DLD1 (cell line): ENCODE measurements at regions not wholly inside any gene's neighbourhood (a gene's known extent, or its start where the extent isn't known, plus 50 kb on each side); places are given as distances from the start of the nearest gene placed in this dataset.
"Not testable (repeated sequence)": the region's sequence is repeated elsewhere in the genome, so short reads cannot be mapped to it uniquely, and the experiment has no call there.

Source experiments
- in situ Hi-C: cut with HindIII; loops from 2 replicates; pipeline ENCODE4 v1.10.0; 2017; ENCODE audit warnings: low sequenced_read_pairs

- in situ Hi-C loops = no loop called here
These were observed 265.8 kb upstream of the TRPC7 start for GRCh38 chr5:136631186-136631585.

DNA sequence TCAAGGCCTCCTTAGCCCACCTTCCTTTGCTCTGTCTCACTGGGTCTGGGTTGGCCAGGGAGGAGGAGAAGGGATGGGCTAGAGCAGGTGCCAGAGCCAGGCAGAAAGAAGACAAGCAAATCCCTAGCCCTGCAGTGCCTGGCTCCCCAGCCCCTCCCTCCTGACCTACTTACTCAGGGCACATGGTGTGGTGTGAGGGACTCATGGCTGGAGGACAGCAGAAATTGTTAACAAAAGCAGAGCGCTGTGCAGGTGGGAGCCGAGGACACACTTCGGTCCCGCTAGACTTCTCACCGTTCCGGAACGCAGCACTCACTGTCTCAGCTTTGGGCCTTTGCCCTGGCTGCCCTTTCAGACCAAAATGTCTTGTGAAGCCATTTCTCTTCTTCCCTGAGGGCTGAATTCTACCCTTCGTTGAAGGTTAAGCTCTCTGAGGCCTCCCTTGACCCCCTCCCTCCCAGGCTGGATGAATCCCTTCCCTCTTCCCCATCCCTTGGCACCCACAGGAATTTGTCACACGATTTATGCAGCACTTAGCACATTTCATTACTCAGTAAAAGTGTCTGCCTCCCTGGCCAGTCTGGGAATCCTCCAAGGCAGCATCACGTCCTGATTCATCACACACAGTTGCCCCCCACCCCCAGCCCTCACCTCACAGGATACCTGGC lies 263.9 kb upstream of the TRPC7 start:
- in situ Hi-C loops = no loop called here

- in situ Hi-C loops = no loop called here
These were observed 261.2 kb upstream of the TRPC7 start for GRCh38 chr5:136626531-136626930.

DNA sequence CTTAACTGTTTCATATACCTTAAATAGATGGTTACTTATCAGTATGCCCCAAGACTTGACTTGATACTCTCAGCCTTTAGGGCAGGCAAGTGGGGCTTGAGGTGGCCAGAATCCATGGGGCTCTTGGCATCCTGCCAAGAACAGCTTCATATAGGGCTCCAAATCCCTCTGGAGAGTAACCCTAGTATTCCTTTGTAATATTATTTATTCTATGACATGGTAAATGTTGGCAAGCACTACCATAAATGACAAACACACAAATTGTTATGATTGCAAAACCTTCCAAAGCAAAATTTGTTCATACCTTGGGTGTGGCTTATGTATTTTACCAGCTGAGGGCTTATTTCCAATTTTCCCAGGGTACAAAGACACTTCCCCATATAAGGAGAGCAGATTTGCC lies 257.4 kb upstream of the TRPC7 start:
- in situ Hi-C loops = no loop called here

DNA sequence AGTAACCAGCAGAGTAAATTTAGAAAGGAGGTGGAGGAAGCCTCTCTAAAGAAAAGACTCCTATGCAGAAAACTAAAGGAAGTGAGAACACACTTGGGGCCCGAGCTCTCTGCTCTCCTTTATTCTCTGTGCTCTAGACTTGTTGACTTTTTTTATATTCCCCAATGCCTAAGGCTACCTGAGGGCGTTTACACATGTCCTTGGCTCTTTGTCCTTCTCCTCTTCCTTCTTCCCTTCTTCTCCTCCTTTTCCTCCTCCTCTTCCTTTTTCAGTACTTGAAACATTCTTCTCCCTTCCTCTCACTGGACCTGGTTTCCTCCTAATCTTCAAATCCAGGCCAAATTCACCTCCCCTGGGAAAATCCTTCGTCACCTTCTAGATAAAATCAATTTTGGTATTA lies 256.4 kb upstream of the TRPC7 start:
- in situ Hi-C loops = no loop called here

DNA sequence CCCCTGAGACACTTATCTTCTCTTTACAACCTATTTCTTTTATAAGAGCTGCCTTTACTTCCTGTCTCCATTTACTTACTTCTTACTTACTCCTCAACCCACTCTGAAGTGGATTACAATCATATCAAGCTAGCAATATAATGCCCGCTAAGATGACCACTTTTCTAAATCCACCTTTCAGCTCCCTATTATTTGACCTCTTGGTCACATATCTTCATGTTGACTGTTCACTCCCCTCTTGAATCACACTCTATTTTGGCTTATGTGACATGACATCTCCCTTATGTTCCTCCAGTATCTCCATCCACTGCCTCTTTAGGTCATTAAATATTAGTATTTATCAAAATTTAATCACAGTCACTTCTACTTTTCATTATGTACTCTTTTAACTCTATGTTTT lies 255.3 kb upstream of the TRPC7 start:
- in situ Hi-C loops = no loop called here

GRCh38 chr5:136620016-136620419 lies 254.7 kb upstream of the TRPC7 start:
- in situ Hi-C loops = no loop called here

GRCh38 chr5:136619556-136619955 lies 254.2 kb upstream of the TRPC7 start:
- in situ Hi-C loops = no loop called here

DNA sequence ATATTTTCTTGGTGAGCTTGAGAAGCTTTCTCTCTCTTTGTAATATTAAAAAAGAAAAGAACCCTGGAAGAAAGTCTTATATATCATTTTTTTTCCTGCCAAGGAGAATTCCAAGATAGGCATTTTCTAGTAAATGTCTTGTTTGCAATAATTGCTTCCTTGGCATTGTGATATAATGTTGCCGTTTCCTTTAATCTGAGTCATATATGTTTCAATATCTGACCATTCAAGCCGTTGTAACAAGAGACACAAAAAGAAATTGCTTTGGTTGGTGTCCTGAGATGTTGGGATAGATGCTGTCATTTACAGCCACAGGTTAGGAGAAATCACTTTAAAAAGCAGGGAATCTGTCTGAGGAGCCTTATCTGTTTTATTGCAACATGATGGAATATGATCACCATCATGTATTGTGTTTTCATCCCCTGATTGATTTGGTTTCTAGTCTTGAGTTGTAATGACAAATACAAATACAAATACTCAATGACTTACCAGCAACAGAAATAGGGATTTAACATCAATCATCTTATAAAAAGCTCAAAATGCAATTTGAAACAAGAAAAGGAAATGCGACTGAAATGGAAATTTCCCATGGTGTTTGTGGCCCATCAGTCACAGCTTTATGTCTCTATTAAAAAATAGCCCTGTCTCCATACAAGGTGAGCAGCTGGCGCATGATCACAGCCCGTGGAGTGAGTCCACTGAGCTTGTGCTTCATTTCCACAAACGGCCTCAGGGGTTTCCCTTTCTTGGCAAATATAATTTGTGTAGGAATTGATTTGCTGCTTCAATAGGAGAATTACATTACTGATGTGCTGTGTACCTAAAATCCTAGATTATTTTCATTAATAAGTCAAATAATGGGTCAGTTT lies 250.1 kb upstream of the TRPC7 start:
- in situ Hi-C loops = no loop called here

DNA sequence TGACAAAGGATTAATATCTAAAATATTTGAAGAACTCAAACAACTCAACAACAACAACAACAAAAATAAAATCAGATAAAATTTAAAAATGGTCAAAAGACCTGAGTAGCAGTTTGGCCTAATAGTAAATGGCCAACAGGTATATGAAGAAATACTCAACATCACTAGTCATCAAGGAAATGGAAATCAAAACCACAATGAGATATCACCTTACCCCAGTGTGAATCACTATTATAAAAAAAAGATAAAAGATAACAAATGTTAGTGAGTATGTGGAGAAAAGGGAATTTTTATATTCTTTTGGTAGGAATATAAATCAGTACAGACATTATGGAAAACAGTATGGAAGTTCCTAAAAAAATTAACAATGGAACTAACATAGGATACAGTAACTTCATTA lies 247.9 kb upstream of the TRPC7 start:
- in situ Hi-C loops = no loop called here

DNA sequence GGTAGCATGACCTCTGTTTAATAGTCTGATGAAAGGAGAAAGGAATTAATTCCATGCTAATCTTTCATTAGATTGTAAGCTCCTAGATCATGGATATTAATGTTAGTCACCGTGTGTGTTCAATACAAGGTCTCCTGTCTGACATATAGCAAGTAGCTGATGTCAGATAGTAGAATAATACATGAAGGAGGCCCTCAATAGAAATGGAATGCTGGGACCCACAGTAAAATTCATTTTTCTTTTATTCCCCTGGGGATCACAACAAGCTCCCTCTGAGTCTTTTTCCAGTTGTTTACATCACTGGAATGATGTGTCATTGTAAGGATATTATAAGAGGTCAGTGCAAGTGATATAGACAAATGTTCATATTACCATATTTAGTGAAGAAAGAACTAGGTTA lies 240.3 kb upstream of the TRPC7 start:
- in situ Hi-C loops = no loop called here

- in situ Hi-C loops = no loop called here
These were observed 235.0 kb upstream of the TRPC7 start for GRCh38 chr5:136600306-136600705.

DNA sequence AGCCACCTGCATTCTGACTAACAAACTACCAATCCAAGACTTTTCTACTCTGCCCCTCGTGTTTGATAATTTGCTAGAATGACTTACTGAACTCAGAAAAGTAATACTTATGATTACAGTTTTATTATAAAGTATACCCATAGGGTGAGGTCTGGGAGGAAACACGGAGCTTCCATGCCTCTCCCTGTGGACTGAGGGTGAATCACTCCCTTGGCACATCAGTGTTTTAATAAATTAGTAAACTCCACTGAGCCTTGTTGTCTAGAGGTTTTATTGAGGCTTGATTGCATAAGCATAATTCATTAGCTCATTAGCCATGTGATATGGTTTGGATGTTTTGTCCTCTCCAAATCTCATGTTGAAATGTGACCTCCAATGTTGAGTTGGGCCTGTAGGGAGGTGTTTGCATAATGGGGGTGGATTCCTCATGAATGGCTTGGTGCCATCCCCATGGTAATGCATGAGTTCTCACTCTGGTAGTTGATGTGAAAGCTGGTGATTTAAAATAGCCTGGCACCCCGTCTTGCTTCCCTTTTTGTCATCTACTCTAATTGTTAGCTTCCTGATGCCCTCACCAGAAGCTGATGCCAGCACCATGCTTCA lies 233.6 kb upstream of the TRPC7 start:
- in situ Hi-C loops = no loop called here

GRCh38 chr5:136594416-136594815 lies 229.1 kb upstream of the TRPC7 start:
- in situ Hi-C loops = no loop called here

GRCh38 chr5:136590581-136590980 lies 225.2 kb upstream of the TRPC7 start:
- in situ Hi-C loops = no loop called here

- in situ Hi-C loops = no loop called here
These were observed 220.9 kb upstream of the TRPC7 start for GRCh38 chr5:136586196-136586595.

GRCh38 chr5:136584474-136584873 lies 219.1 kb upstream of the TRPC7 start:
- in situ Hi-C loops = no loop called here

GRCh38 chr5:136579238-136579637 lies 213.9 kb upstream of the TRPC7 start:
- in situ Hi-C loops = no loop called here

DNA sequence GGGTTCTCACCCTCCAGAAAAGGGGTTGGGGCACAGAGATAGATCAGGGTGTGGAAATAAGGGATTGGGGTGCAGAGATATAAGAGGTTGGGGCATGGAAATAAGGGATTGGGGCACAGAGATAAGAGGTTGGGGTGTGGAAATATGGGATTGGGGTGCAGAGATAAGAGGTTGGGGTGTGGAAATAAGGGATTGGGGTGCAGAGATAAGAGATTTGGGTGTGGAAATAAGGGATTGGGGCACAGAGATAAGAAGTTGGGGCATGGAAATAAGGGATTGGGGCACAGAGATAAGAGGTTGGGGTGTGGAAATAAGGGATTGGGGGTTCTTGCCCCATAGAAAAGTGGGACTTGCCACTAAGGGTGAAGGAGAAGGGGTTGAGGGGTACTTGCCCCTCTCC lies 204.5 kb upstream of the TRPC7 start:
- in situ Hi-C loops = not testable (repeated sequence)

DNA sequence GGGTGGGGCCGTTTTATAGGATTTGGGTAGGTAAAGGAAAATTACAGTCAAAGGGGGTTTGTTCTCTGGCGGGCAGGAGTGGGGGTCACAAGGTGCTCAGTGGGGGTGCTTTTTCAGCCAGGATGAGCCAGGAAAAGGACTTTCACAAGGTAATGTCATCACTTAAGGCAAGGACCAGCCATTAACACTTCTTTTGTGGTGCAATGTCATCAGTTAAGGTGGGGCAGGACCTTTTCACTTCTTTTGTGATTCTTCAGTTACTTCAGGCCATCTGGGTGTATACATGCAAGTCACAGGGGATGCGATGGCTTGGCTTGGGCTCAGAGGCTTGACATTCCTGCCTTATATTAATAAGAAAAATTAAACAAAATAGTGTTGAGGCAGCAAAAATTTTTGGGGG lies 200.1 kb upstream of the TRPC7 start:
- in situ Hi-C loops = not testable (repeated sequence)

DNA sequence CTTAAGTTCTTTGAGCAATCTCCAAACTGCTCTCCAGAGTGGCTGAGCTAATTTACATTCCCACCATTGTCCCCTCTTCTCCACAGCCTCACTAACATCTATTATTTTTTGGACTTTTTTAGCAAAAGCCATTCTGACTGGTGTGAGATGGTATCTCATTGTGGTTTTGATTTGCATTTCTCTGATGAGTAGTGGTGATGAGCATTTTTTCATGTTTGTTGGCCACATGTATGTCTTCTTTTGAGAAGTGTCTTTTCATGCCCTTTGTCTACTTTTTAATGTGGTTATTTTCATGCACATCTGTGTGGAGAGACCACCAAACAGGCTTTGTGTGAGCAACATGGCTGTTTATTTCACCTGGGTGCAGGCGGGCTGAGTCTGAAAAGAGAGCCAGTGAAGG lies 199.7 kb upstream of the TRPC7 start:
- in situ Hi-C loops = not testable (repeated sequence)

DNA sequence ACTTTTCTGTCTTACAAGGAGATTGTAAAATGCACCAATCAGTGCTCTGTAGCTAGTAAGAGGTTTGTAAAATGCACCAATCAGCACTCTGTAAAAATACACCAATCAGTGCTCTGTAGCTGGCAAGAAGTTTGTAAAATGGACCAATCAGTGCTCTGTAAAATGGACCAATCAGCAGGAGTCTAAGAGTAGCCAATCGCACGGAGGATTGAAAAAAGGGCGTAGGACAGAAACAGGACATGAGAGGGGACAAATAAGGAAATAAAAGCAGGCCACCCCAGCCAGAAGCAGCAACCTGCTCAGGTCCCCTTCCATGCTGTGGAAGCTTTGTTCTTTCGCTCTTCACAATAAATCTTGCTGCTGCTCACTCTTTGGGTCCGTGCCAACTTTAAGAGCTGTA lies 199.1 kb upstream of the TRPC7 start:
- in situ Hi-C loops = not testable (repeated sequence)
